WTC11 (cell line): ENCODE measurements at regions not wholly inside any gene's neighbourhood (a gene's known extent, or its start where the extent isn't known, plus 50 kb on each side); places are given as distances from the start of the nearest gene placed in this dataset.

Experiments used
- ELF4 ChIP-seq: sonication (generic); formaldehyde crosslinking; IDR thresholded peaks from 2 replicates; pipeline ENCODE4 v1.8.1; 2022; ENCODE audit warnings: low read depth, mild to moderate bottlenecking, moderate library complexity, missing genetic modification reagents
- JUN ChIP-seq: sonication (generic); formaldehyde crosslinking; IDR thresholded peaks from 2 replicates; pipeline ENCODE4 v1.8.0; 2023; ENCODE audit warnings: mild to moderate bottlenecking, missing genetic modification reagents
- NR1H2 ChIP-seq: sonication (generic); formaldehyde crosslinking; IDR thresholded peaks from 2 replicates; pipeline ENCODE4 v1.9.0; 2021; ENCODE audit warnings: mild to moderate bottlenecking, moderate library complexity, missing genetic modification reagents
- SMAD4 ChIP-seq: sonication (generic); formaldehyde crosslinking; IDR thresholded peaks from 2 replicates; pipeline ENCODE4 v1.8.0; 2022; ENCODE audit warnings: mild to moderate bottlenecking, missing genetic modification reagents
- ZNF263 ChIP-seq: sonication (generic); formaldehyde crosslinking; IDR thresholded peaks from 2 replicates; pipeline ENCODE4 v1.8.1; 2022; ENCODE audit warnings: low read depth, mild to moderate bottlenecking, moderate library complexity, missing genetic modification reagents
- ZNF317 ChIP-seq: sonication (generic); formaldehyde crosslinking; IDR thresholded peaks from 2 replicates; pipeline ENCODE4 v1.8.1; 2023; ENCODE audit warnings: low read depth, mild to moderate bottlenecking, moderate library complexity, missing genetic modification reagents, borderline replicate concordance
- ZNF423 ChIP-seq: fragments of 250-450 bp; sonication (Bioruptor Pico); IDR thresholded peaks from 2 replicates; pipeline ENCODE4 v2.1.2; 2022; ENCODE audit warnings: mild to moderate bottlenecking, moderate library complexity
- ZNF671 ChIP-seq: fragments of 250-450 bp; sonication (Bioruptor Pico); IDR thresholded peaks from 2 replicates; pipeline ENCODE4 v1.8.0; 2021; ENCODE audit warnings: mild to moderate bottlenecking
- TF ChIP-seq, protein P1 (sequence below): fragments of 200-600 bp; IDR thresholded peaks from 2 replicates; pipeline ENCODE4 v1.8.0; 2022; ENCODE audit warnings: antibody characterized with exemption
- TF ChIP-seq, protein P2 (sequence below): sonication (generic); formaldehyde crosslinking; conservative IDR thresholded peaks from 2 replicates; pipeline ENCODE4 v1.8.1; 2023; ENCODE audit warnings: mild to moderate bottlenecking, low read depth, missing genetic modification reagents, moderate library complexity
- TF ChIP-seq, protein P3 (sequence below): sonication (generic); formaldehyde crosslinking; IDR thresholded peaks from 2 replicates; pipeline ENCODE4 v1.8.0; 2022; ENCODE audit warnings: mild to moderate bottlenecking, missing genetic modification reagents
- TF ChIP-seq, protein P4 (sequence below): sonication (generic); formaldehyde crosslinking; IDR thresholded peaks from 2 replicates; pipeline ENCODE4 v1.8.0; 2022; ENCODE audit warnings: mild to moderate bottlenecking, missing genetic modification reagents
- TF ChIP-seq, protein P5 (sequence below): sonication (generic); formaldehyde crosslinking; conservative IDR thresholded peaks from 2 replicates; pipeline ENCODE4 v1.8.1; 2022; ENCODE audit warnings: mild to moderate bottlenecking, missing genetic modification reagents

DNA sequence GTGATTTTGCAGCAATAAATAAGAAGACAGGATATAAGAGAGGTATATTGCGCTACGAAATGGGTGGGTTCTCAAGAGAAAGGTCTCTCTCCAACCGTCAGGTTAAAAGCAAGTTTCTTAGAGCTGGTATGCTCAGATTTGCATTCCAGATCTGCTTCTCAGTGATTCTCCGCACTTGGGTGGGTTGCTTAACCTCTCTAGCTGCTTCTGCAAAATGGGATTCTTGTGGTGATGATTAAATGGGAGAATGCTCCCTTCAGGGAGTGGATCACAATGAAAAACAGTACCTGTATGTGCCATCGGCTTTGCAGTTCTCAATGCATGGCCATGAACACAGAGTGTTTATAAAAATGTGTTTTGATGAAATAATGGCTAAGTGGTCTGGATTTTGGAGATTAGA lies 477.7 kb downstream of the TNS1 start:
- TF ChIP-seq NR1H2 (CRISPR knock-in tag) (no peak), ELF4 (CRISPR knock-in tag) (no peak), SMAD4 (CRISPR knock-in tag) (no peak), ZNF317 (CRISPR knock-in tag) (no peak), ZNF671 (no peak), ZNF423 (CRISPR knock-in tag) (no peak), ZNF263 (CRISPR knock-in tag) (no peak), JUN (no peak)
- TF ChIP-seq, protein P1, sequence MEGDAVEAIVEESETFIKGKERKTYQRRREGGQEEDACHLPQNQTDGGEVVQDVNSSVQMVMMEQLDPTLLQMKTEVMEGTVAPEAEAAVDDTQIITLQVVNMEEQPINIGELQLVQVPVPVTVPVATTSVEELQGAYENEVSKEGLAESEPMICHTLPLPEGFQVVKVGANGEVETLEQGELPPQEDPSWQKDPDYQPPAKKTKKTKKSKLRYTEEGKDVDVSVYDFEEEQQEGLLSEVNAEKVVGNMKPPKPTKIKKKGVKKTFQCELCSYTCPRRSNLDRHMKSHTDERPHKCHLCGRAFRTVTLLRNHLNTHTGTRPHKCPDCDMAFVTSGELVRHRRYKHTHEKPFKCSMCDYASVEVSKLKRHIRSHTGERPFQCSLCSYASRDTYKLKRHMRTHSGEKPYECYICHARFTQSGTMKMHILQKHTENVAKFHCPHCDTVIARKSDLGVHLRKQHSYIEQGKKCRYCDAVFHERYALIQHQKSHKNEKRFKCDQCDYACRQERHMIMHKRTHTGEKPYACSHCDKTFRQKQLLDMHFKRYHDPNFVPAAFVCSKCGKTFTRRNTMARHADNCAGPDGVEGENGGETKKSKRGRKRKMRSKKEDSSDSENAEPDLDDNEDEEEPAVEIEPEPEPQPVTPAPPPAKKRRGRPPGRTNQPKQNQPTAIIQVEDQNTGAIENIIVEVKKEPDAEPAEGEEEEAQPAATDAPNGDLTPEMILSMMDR = no peak
- TF ChIP-seq, protein P2, sequence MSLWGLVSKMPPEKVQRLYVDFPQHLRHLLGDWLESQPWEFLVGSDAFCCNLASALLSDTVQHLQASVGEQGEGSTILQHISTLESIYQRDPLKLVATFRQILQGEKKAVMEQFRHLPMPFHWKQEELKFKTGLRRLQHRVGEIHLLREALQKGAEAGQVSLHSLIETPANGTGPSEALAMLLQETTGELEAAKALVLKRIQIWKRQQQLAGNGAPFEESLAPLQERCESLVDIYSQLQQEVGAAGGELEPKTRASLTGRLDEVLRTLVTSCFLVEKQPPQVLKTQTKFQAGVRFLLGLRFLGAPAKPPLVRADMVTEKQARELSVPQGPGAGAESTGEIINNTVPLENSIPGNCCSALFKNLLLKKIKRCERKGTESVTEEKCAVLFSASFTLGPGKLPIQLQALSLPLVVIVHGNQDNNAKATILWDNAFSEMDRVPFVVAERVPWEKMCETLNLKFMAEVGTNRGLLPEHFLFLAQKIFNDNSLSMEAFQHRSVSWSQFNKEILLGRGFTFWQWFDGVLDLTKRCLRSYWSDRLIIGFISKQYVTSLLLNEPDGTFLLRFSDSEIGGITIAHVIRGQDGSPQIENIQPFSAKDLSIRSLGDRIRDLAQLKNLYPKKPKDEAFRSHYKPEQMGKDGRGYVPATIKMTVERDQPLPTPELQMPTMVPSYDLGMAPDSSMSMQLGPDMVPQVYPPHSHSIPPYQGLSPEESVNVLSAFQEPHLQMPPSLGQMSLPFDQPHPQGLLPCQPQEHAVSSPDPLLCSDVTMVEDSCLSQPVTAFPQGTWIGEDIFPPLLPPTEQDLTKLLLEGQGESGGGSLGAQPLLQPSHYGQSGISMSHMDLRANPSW = no peak
- TF ChIP-seq, protein P3, sequence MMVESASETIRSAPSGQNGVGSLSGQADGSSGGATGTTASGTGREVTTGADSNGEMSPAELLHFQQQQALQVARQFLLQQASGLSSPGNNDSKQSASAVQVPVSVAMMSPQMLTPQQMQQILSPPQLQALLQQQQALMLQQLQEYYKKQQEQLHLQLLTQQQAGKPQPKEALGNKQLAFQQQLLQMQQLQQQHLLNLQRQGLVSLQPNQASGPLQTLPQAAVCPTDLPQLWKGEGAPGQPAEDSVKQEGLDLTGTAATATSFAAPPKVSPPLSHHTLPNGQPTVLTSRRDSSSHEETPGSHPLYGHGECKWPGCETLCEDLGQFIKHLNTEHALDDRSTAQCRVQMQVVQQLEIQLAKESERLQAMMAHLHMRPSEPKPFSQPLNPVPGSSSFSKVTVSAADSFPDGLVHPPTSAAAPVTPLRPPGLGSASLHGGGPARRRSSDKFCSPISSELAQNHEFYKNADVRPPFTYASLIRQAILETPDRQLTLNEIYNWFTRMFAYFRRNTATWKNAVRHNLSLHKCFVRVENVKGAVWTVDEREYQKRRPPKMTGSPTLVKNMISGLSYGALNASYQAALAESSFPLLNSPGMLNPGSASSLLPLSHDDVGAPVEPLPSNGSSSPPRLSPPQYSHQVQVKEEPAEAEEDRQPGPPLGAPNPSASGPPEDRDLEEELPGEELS (CRISPR knock-in tag) = no peak
- TF ChIP-seq, protein P4, sequence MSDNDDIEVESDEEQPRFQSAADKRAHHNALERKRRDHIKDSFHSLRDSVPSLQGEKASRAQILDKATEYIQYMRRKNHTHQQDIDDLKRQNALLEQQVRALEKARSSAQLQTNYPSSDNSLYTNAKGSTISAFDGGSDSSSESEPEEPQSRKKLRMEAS (CRISPR knock-in tag) = no peak
- TF ChIP-seq, protein P5, sequence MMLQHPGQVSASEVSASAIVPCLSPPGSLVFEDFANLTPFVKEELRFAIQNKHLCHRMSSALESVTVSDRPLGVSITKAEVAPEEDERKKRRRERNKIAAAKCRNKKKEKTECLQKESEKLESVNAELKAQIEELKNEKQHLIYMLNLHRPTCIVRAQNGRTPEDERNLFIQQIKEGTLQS (CRISPR knock-in tag) = no peak
